WERI-Rb-1 (cell line): ENCODE measurements at regions not wholly inside any gene's neighbourhood (a gene's known extent, or its start where the extent isn't known, plus 50 kb on each side); places are given as distances from the start of the nearest gene placed in this dataset.

Experiments used
- DNase-seq: peaks from one replicate; pipeline ENCODE4 v3.0.0-alpha.2; 2020
- H3K27ac ChIP-seq: fragments of 250-450 bp; sonication (Bioruptor Pico); 2 replicates; pipeline ENCODE4 v1.5.1; 2020; ENCODE audit warnings: mild to moderate bottlenecking, moderate library complexity
- H3K27me3 ChIP-seq: fragments of 250-450 bp; sonication (Bioruptor Pico); 2 replicates; pipeline ENCODE4 v1.5.1; 2021; ENCODE audit warnings: mild to moderate bottlenecking, low read depth, moderate library complexity; ENCODE audit not compliant: insufficient read depth, severe bottlenecking
- H3K36me3 ChIP-seq: fragments of 250-450 bp; sonication (Bioruptor Pico); 2 replicates; pipeline ENCODE4 v1.5.1; 2020; ENCODE audit warnings: mild to moderate bottlenecking, moderate library complexity
- H3K4me3 ChIP-seq: 2 replicates; pipeline ENCODE4 v1.5.1; 2011; ENCODE audit warnings: low read depth, mild to moderate bottlenecking, control low read depth, low read length
- H3K9me3 ChIP-seq: fragments of 250-450 bp; sonication (Bioruptor Pico); 2 replicates; pipeline ENCODE4 v1.5.1; 2021; ENCODE audit warnings: mild to moderate bottlenecking, moderate library complexity; ENCODE audit not compliant: severe bottlenecking
- TF ChIP-seq, protein P1 (sequence below): IDR thresholded peaks from 2 replicates; pipeline ENCODE4 v1.5.1; 2011; ENCODE audit warnings: low read depth, mild to moderate bottlenecking, control low read depth, inconsistent platforms, low read length

DNA sequence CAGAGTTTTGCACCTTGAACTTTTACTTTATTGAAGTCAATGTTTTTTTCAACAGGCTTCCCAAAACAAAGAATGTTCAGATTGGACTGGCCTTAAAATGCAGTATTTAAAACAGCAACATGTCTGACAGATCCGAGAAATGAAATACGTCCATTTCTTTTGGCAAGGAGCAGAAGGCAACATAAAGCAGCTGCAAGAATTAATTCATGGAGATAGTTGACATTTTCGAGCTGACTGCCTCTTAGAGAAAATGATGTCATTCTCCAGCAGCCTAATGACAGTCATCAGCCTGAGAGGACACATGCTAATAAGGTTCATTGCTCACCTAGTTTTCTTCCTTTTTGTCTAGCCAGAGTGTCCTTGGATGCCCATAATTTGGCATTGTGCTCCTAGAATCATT is 232.2 kb upstream of the SEMA6A start:
- TF ChIP-seq, protein P1, sequence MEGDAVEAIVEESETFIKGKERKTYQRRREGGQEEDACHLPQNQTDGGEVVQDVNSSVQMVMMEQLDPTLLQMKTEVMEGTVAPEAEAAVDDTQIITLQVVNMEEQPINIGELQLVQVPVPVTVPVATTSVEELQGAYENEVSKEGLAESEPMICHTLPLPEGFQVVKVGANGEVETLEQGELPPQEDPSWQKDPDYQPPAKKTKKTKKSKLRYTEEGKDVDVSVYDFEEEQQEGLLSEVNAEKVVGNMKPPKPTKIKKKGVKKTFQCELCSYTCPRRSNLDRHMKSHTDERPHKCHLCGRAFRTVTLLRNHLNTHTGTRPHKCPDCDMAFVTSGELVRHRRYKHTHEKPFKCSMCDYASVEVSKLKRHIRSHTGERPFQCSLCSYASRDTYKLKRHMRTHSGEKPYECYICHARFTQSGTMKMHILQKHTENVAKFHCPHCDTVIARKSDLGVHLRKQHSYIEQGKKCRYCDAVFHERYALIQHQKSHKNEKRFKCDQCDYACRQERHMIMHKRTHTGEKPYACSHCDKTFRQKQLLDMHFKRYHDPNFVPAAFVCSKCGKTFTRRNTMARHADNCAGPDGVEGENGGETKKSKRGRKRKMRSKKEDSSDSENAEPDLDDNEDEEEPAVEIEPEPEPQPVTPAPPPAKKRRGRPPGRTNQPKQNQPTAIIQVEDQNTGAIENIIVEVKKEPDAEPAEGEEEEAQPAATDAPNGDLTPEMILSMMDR: no peak
- no peaks in the 10 kb centered on the region for H3K36me3 ChIP-seq

DNA sequence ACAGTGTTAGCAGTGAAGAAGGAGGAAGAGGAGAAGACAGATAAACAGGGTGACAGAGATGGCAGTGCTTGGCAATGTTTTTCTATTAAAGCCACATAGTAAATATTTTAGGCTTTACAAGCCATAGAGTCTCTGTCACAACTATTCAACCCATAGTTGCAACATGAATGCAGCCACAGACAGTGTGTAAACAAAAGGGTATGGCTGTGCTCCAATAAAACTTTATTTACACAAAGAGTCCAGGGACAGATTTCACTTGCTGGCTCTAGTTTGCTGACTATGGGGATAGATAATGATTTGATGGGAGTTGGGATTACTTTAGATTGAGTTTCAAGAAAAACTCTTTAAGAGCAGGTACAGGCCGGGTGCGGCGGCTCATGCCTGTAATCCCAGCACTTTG is 224.8 kb upstream of the SEMA6A start:
- no peaks in the 10 kb centered on the region for H3K9me3 ChIP-seq
- DNase-seq: no peak
- TF ChIP-seq, protein P1: no peak
- no peaks in the 10 kb centered on the region for H3K27me3 ChIP-seq
- no peak overlapping the region for H3K4me3 ChIP-seq
- H3K27ac ChIP-seq: no peak overlapping the region
- no peaks in the 10 kb centered on the region for H3K36me3 ChIP-seq

More for the DNA sequence above, 232.2 kb upstream of the SEMA6A start:
- Histone ChIP-seq H3K9me3 (no peaks in the 10 kb centered on the region), H3K27me3 (no peaks in the 10 kb centered on the region), H3K4me3 (no peak overlapping the region), H3K27ac (no peak overlapping the region)
- DNase-seq: no peak

DNA sequence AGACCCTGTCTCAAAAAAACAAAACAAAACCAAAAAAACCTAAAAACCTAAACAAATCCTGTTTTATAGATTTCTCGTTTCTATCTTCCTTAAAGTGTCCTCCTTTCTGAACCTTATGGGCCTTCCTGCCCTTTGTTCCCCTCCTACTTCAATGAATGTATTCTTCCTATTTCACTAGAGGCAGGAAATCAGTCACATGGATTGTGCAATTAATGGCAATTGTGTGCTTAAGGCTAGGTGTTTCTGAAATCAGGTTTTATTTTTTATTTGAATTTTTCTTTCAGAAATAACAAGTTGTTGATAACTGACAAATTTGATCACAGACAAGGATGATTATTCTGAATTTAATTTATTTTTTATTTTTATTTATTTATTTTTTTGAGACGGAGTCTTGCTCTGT is 220.6 kb upstream of the SEMA6A start:
- H3K36me3 ChIP-seq: no peaks in the 10 kb centered on the region
- H3K27ac ChIP-seq: no peak overlapping the region
- H3K4me3 ChIP-seq: no peak overlapping the region
- H3K9me3 ChIP-seq: no peaks in the 10 kb centered on the region
- no peaks in the 10 kb centered on the region for H3K27me3 ChIP-seq
- TF ChIP-seq, protein P1: no peak
- DNase-seq: no peak

DNA sequence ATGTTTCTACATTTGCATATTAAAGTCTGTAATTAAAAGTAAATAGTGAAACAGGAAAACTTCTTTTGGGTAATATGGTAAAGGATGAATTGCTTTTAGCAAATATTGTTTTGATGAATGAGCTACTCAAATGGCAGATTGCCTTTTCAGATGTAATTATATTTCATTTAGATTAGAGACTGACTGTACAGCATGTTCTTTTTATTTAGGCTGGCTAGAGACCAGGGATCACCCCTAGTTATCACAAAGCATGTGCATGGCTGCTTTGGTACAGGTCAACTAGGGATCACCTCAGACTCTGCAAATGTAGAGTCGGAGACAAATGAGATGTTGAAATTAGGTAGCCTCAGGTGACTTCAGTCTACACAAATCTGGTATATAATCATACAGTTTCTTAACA is 214.9 kb upstream of the SEMA6A start:
- TF ChIP-seq, protein P1: no peak
- no peak overlapping the region for H3K27ac ChIP-seq
- H3K36me3 ChIP-seq: no peaks in the 10 kb centered on the region
- peaks cover 7% of the 10 kb centered on the region for H3K9me3 ChIP-seq
- H3K4me3 ChIP-seq: no peak overlapping the region
- DNase-seq: no peak
- no peaks in the 10 kb centered on the region for H3K27me3 ChIP-seq

DNA sequence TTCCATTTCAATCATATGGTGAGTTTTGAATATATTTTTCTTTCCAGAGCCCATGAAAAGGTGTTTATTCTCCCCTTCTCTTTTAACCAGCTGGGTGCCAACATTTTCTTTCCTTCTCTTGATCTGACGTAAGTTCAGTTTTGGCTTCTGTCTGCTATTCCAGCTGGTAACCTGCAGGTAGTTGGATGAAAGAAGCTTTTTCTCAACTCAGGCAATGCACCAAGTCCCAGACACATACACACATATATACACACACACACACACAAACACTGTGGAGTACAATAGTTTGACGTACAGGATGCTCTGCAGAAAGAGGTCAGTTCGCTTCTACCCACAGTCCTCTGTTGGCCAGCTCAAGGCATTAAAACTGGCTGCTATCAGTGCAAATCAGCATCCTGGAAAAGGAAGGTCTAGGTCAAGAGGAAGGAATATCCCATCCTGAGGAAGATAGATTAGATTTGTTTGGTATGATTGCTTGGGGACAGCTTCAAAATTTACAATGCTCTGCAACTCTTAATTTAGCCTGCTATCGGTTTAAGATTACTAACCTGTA is 214.3 kb upstream of the SEMA6A start:
- Histone ChIP-seq H3K4me3 (no peak overlapping the region), H3K27ac (no peak overlapping the region), H3K9me3 (peaks cover 7% of the 10 kb centered on the region), H3K27me3 (no peaks in the 10 kb centered on the region), H3K36me3 (no peaks in the 10 kb centered on the region)
- TF ChIP-seq, protein P1: no peak
- no peak for DNase-seq

DNA sequence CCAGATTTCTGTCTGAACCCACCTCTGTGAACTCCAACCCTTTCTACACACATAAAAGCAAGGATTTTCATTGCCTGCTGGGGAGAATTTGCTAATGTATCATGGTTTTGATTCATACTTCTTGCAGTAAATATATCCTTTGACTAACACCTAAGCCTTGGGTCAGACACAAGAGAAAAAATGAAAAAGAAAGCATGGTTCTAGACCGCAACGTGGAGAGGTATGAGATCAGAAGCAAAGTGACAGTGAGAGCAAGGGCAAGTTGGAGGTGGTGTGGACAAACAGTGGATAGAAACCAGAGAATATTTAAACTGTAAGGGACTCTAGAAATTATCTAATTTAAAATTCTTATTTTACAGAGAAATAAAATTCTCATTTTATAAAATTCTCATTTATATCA is 212.9 kb upstream of the SEMA6A start:
- Histone ChIP-seq H3K36me3 (no peaks in the 10 kb centered on the region), H3K4me3 (no peak overlapping the region), H3K9me3 (peaks cover 10% of the 10 kb centered on the region), H3K27ac (no peak overlapping the region), H3K27me3 (no peaks in the 10 kb centered on the region)
- TF ChIP-seq, protein P1: no peak
- no peak for DNase-seq
